Skeletal muscle satellite cell (primary cell): ENCODE measurements at regions not wholly inside any gene's neighbourhood (a gene's known extent, or its start where the extent isn't known, plus 50 kb on each side); places are given as distances from the start of the nearest gene placed in this dataset.
"Not testable (repeated sequence)": the region's sequence is repeated elsewhere in the genome, so short reads cannot be mapped to it uniquely, and the experiment has no call there.

Experiments
- H3K27me3 ChIP-seq: 2 replicates; pipeline ENCODE4 v1.7.0; 2013; ENCODE audit warnings: low read length; ENCODE audit not compliant: control insufficient read depth, insufficient read depth
- H3K36me3 ChIP-seq: 2 replicates; pipeline ENCODE4 v1.7.0; 2013; ENCODE audit warnings: mild to moderate bottlenecking, control low read depth, low read length; ENCODE audit not compliant: insufficient read depth
- H3K4me1 ChIP-seq: 2 replicates; pipeline ENCODE4 v1.7.0; 2013; ENCODE audit warnings: low read length; ENCODE audit not compliant: control insufficient read depth, insufficient read depth
- H3K4me2 ChIP-seq: 2 replicates; pipeline ENCODE4 v1.7.0; 2013; ENCODE audit warnings: mild to moderate bottlenecking, low read length
- H3K4me3 ChIP-seq: 2 replicates; pipeline ENCODE4 v1.7.0; 2013; ENCODE audit warnings: low read length
- H3K9ac ChIP-seq: 2 replicates; pipeline ENCODE4 v1.7.0; 2013; ENCODE audit warnings: mild to moderate bottlenecking, low read depth, low read length, moderate library complexity
- H3K9me3 ChIP-seq: replicated peaks from 2 replicates; pipeline ENCODE4 v1.7.0; 2013; ENCODE audit warnings: mild to moderate bottlenecking, control low read depth, low read length

- not testable (repeated sequence) for H3K4me2 ChIP-seq, H3K36me3 ChIP-seq, H3K4me3 ChIP-seq, H3K9ac ChIP-seq, H3K27me3 ChIP-seq, H3K9me3 ChIP-seq, H3K4me1 ChIP-seq
Measured at GRCh38 chr7:51540906-51541305, 224.3 kb upstream of the COBL start.

- H3K4me1 ChIP-seq: no peaks in the 10 kb centered on the region
- peaks cover 4% of the 10 kb centered on the region for H3K9me3 ChIP-seq
- no peak overlapping the region for H3K4me3 ChIP-seq
- no peaks in the 10 kb centered on the region for H3K27me3 ChIP-seq
- no peak overlapping the region for H3K4me2 ChIP-seq
- no peak overlapping the region for H3K9ac ChIP-seq
- H3K36me3 ChIP-seq: no peaks in the 10 kb centered on the region
Measured at GRCh38 chr7:51539840-51540239, 223.2 kb upstream of the COBL start.

GRCh38 chr7:51528172-51528571 lies 211.6 kb upstream of the COBL start:
- Histone ChIP-seq H3K27me3 (no peaks in the 10 kb centered on the region), H3K9me3 (no peaks in the 10 kb centered on the region), H3K9ac (no peak overlapping the region), H3K4me1 (no peaks in the 10 kb centered on the region), H3K4me3 (no peak overlapping the region), H3K36me3 (no peaks in the 10 kb centered on the region), H3K4me2 (no peak overlapping the region)

- Histone ChIP-seq H3K4me3 (no peak overlapping the region), H3K9ac (no peak overlapping the region), H3K9me3 (no peaks in the 10 kb centered on the region), H3K36me3 (no peaks in the 10 kb centered on the region), H3K4me1 (no peaks in the 10 kb centered on the region), H3K4me2 (no peak overlapping the region), H3K27me3 (no peaks in the 10 kb centered on the region)
Measured at GRCh38 chr7:51521694-51522312, 205.2 kb upstream of the COBL start.

- Histone ChIP-seq H3K9ac (no peak overlapping the region), H3K4me3 (no peak overlapping the region), H3K4me2 (no peak overlapping the region), H3K36me3 (no peaks in the 10 kb centered on the region), H3K27me3 (no peaks in the 10 kb centered on the region), H3K4me1 (no peaks in the 10 kb centered on the region), H3K9me3 (no peaks in the 10 kb centered on the region)
Measured at GRCh38 chr7:51521054-51521453, 204.4 kb upstream of the COBL start.

- H3K4me1 ChIP-seq: no peaks in the 10 kb centered on the region
Measured at GRCh38 chr7:51518646-51519045, 202.0 kb upstream of the COBL start.

GRCh38 chr7:51517187-51517586 lies 200.6 kb upstream of the COBL start:
- Histone ChIP-seq H3K4me1 (no peaks in the 10 kb centered on the region), H3K4me2 (no peak overlapping the region), H3K9ac (no peak overlapping the region), H3K36me3 (no peaks in the 10 kb centered on the region), H3K27me3 (no peaks in the 10 kb centered on the region), H3K4me3 (no peak overlapping the region), H3K9me3 (peaks cover 6% of the 10 kb centered on the region)

More at GRCh38 chr7:51518646-51519045, 202.0 kb upstream of the COBL start:
- no peaks in the 10 kb centered on the region for H3K36me3 ChIP-seq
- H3K9ac ChIP-seq: no peak overlapping the region
- no peak overlapping the region for H3K4me3 ChIP-seq
- peaks cover 6% of the 10 kb centered on the region for H3K9me3 ChIP-seq
- H3K4me2 ChIP-seq: no peak overlapping the region
- H3K27me3 ChIP-seq: no peaks in the 10 kb centered on the region

GRCh38 chr7:51501620-51502019 lies 185.0 kb upstream of the COBL start:
- H3K4me1 ChIP-seq: no peaks in the 10 kb centered on the region
- H3K9ac ChIP-seq: no peak overlapping the region
- no peaks in the 10 kb centered on the region for H3K27me3 ChIP-seq
- no peak overlapping the region for H3K4me3 ChIP-seq
- no peaks in the 10 kb centered on the region for H3K36me3 ChIP-seq
- no peaks in the 10 kb centered on the region for H3K9me3 ChIP-seq
- no peak overlapping the region for H3K4me2 ChIP-seq

- Histone ChIP-seq H3K9me3 (no peaks in the 10 kb centered on the region), H3K27me3 (no peaks in the 10 kb centered on the region), H3K9ac (no peak overlapping the region), H3K4me1 (no peaks in the 10 kb centered on the region), H3K36me3 (no peaks in the 10 kb centered on the region), H3K4me2 (no peak overlapping the region), H3K4me3 (no peak overlapping the region)
Measured at GRCh38 chr7:51482976-51483375, 166.4 kb upstream of the COBL start.

- Histone ChIP-seq H3K4me3 (no peak overlapping the region), H3K9me3 (no peaks in the 10 kb centered on the region), H3K9ac (no peak overlapping the region), H3K4me1 (no peaks in the 10 kb centered on the region), H3K36me3 (no peaks in the 10 kb centered on the region), H3K4me2 (no peak overlapping the region), H3K27me3 (no peaks in the 10 kb centered on the region)
Measured at GRCh38 chr7:51481421-51481820, 164.8 kb upstream of the COBL start.

GRCh38 chr7:51477819-51478218 lies 161.2 kb upstream of the COBL start:
- Histone ChIP-seq H3K36me3 (no peaks in the 10 kb centered on the region), H3K4me1 (no peaks in the 10 kb centered on the region), H3K9ac (no peak overlapping the region), H3K9me3 (peaks cover 8% of the 10 kb centered on the region), H3K27me3 (no peaks in the 10 kb centered on the region), H3K4me3 (no peak overlapping the region), H3K4me2 (no peak overlapping the region)

GRCh38 chr7:51477323-51477722 lies 160.7 kb upstream of the COBL start:
- H3K9ac ChIP-seq: no peak overlapping the region
- no peaks in the 10 kb centered on the region for H3K4me1 ChIP-seq
- H3K4me3 ChIP-seq: no peak overlapping the region
- H3K9me3 ChIP-seq: peaks cover 8% of the 10 kb centered on the region
- no peaks in the 10 kb centered on the region for H3K36me3 ChIP-seq
- no peaks in the 10 kb centered on the region for H3K27me3 ChIP-seq
- H3K4me2 ChIP-seq: no peak overlapping the region
